Caco-2 (cell line): ENCODE measurements at regions not wholly inside any gene's neighbourhood (a gene's known extent, or its start where the extent isn't known, plus 50 kb on each side); places are given as distances from the start of the nearest gene placed in this dataset.
"Not testable (repeated sequence)": the region's sequence is repeated elsewhere in the genome, so short reads cannot be mapped to it uniquely, and the experiment has no call there.

Source experiments
- BruUV-seq: library from RNA; stranded (reverse); fragments of 400-500 nt; replicated peaks from 2 replicates; lab custom pipeline; 2021; lab: Mats Ljungman, UMichigan
- CTCF ChIA-PET: fragments of 300-600 bp; sonication (Branson Sonifier 250); formaldehyde crosslinking; loops from one replicate; lab custom pipeline; 2022; ENCODE audit warnings: antibody characterized with exemption; lab: Charles Lee
- POLR2A ChIA-PET: fragments of 300-600 bp; sonication (Branson Sonifier 250); formaldehyde crosslinking; loops from one replicate; lab custom pipeline; 2022; ENCODE audit warnings: antibody characterized with exemption; lab: Charles Lee
- DNase-seq, 2 experiments: peaks; one replicate each; pipeline versions ENCODE4 v3.0.0 to v3.0.0-alpha.2; 2020 to 2022
- H3K27me3 ChIP-seq: replicated peaks from 2 replicates; pipeline ENCODE4 v1.6.0; 2011; ENCODE audit warnings: low read length; ENCODE audit not compliant: control insufficient read depth, insufficient read depth
- H3K36me3 ChIP-seq: 2 replicates; pipeline ENCODE4 v1.5.1; 2011; ENCODE audit warnings: low read length; ENCODE audit not compliant: control insufficient read depth, insufficient read depth
- H3K4me1 ChIP-seq: fragments of 250-450 bp; sonication (Bioruptor Pico); 2 replicates; pipeline ENCODE4 v1.5.1; 2020; ENCODE audit warnings: mild to moderate bottlenecking
- H3K4me3 ChIP-seq: 2 replicates; pipeline ENCODE4 v1.5.1; 2011; ENCODE audit warnings: low read depth, mild to moderate bottlenecking, control low read depth, low read length
- H3K9me3 ChIP-seq: fragments of 250-450 bp; sonication (Bioruptor Pico); 2 replicates; pipeline ENCODE4 v1.5.1; 2020; ENCODE audit warnings: mild to moderate bottlenecking, moderate library complexity
- H3K27ac Mint-ChIP-seq: one replicate; pipeline ENCODE4 v1.8.0; 2022; ENCODE audit warnings: mixed read lengths; ENCODE audit not compliant: unreplicated experiment
- H3K27me3 Mint-ChIP-seq: one replicate; pipeline ENCODE4 v1.8.0; 2022; ENCODE audit warnings: mixed read lengths; ENCODE audit not compliant: insufficient read depth, unreplicated experiment
- H3K36me3 Mint-ChIP-seq: one replicate; pipeline ENCODE4 v1.8.0; 2022; ENCODE audit warnings: mild to moderate bottlenecking, mixed read lengths; ENCODE audit not compliant: insufficient read depth, unreplicated experiment
- H3K4me1 Mint-ChIP-seq: one replicate; pipeline ENCODE4 v1.8.0; 2022; ENCODE audit warnings: low read depth, mixed read lengths; ENCODE audit not compliant: unreplicated experiment
- H3K4me3 Mint-ChIP-seq: one replicate; pipeline ENCODE4 v1.8.0; 2022; ENCODE audit warnings: mild to moderate bottlenecking, moderate library complexity, mixed read lengths; ENCODE audit not compliant: unreplicated experiment
- H3K9me3 Mint-ChIP-seq: one replicate; pipeline ENCODE4 v1.8.0; 2022; ENCODE audit warnings: mixed read lengths; ENCODE audit not compliant: unreplicated experiment
- intact Hi-C: fragments of 100-400 bp; cut with micrococcal nuclease; formaldehyde crosslinking; loops from one replicate; pipeline ENCODE4 v1.10.0; 2022; ENCODE audit not compliant: unreplicated experiment
- TF ChIP-seq, protein P1 (sequence below), 2 experiments: fragments of 200-600 bp in 1 of 2; IDR thresholded peaks; 1 replicate in 1 of 2; 2 replicates in 1 of 2; pipeline versions ENCODE4 v1.5.1 to v1.8.0; 2011 to 2022; ENCODE audit warnings: antibody characterized with exemption in 1 of 2, control low read depth in 1 of 2, inconsistent platforms in 1 of 2, low read depth in 1 of 2, low read length in 1 of 2, mild to moderate bottlenecking in 1 of 2, moderate library complexity in 1 of 2; ENCODE audit not compliant: insufficient read depth in 1 of 2, severe bottlenecking in 1 of 2, unreplicated experiment in 1 of 2

DNA sequence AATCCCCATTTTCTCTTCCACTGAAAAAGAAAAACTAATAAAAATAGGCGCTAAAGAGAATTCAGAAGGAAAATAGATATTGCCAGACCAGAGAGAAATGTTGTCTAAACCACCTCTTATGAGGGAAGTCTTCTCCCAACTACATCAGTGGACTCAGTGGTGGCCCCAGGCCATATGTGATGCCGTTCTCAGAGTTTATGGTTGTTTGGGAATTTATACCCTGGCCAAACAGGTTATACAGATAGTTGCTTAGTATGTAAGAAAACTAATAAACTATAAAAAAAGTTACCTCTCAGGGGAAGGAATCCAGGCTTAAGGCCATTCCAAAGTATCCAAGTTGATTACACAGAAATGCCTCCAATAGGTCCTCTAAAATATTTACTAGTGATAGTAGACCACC lies 103.4 kb upstream of the RBM19 start:
- TF ChIP-seq, protein P1, sequence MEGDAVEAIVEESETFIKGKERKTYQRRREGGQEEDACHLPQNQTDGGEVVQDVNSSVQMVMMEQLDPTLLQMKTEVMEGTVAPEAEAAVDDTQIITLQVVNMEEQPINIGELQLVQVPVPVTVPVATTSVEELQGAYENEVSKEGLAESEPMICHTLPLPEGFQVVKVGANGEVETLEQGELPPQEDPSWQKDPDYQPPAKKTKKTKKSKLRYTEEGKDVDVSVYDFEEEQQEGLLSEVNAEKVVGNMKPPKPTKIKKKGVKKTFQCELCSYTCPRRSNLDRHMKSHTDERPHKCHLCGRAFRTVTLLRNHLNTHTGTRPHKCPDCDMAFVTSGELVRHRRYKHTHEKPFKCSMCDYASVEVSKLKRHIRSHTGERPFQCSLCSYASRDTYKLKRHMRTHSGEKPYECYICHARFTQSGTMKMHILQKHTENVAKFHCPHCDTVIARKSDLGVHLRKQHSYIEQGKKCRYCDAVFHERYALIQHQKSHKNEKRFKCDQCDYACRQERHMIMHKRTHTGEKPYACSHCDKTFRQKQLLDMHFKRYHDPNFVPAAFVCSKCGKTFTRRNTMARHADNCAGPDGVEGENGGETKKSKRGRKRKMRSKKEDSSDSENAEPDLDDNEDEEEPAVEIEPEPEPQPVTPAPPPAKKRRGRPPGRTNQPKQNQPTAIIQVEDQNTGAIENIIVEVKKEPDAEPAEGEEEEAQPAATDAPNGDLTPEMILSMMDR (IDR thresholded peaks at IDR 0.05; ENCODE audit: insufficient read depth in 1 of 2, low read depth in 1 of 2, low read length in 1 of 2, severe bottlenecking in 1 of 2, unreplicated experiment in 1 of 2) = no peak
- H3K4me1 Mint-ChIP-seq = no peaks in the 10 kb centered on the region
- BruUV-seq = no TSS peak
- ChIA-PET CTCF (no interaction called here), POLR2A (no interaction called here)
- Histone ChIP-seq H3K9me3 (no peaks in the 10 kb centered on the region), H3K36me3 (no peaks in the 10 kb centered on the region), H3K4me1 (no peaks in the 10 kb centered on the region), H3K27me3 (no peaks in the 10 kb centered on the region), H3K4me3 (no peak overlapping the region)
- no peak overlapping the region for H3K27ac Mint-ChIP-seq
- peaks cover 10% of the 10 kb centered on the region for H3K27me3 Mint-ChIP-seq
- no peaks in the 10 kb centered on the region for H3K9me3 Mint-ChIP-seq
- no peak for DNase-seq
- H3K36me3 Mint-ChIP-seq = no peaks in the 10 kb centered on the region
- intact Hi-C loops = no loop called here
- no peak overlapping the region for H3K4me3 Mint-ChIP-seq

DNA sequence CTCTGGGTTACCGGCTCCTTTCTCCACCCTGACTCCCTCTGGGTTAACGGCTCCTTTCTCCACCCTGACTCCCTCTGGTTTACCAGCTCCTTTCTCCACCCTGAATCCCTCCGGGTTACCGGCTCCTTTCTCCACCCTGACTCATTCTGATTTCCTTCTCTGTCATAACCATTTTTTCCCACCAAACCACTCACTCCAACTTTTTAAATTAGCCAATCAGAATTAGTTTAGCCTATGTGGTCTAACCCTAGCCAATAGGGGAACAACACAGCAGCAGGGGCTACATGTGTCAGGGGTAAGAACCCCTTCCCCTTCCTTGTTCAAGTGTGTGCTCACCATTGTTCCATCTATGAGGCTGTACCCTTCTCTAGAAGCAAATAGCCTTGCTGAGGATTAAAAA lies 98.4 kb upstream of the RBM19 start:
- no peak for DNase-seq
- Histone ChIP-seq H3K27me3 (no peaks in the 10 kb centered on the region), H3K4me1 (no peaks in the 10 kb centered on the region), H3K36me3 (no peaks in the 10 kb centered on the region), H3K9me3 (peaks cover 6% of the 10 kb centered on the region; the same call in 1 of the 2 replicates), H3K4me3 (no peak overlapping the region)
- intact Hi-C loops = no loop called here
- ChIA-PET CTCF (interaction anchor here (1.2 kb wide), 1 partner anchor 11 kb away, joined by 3 read pairs; no protein-coding TSS in a partner anchor), POLR2A (no interaction called here)
- Mint-ChIP-seq H3K4me1 (no peaks in the 10 kb centered on the region), H3K9me3 (no peaks in the 10 kb centered on the region), H3K27ac (no peak overlapping the region), H3K27me3 (peaks cover 6% of the 10 kb centered on the region), H3K4me3 (no peak overlapping the region), H3K36me3 (no peaks in the 10 kb centered on the region)
- no TSS peak for BruUV-seq
- TF ChIP-seq, protein P1 (IDR thresholded peaks at IDR 0.05; ENCODE audit: insufficient read depth in 1 of 2, low read depth in 1 of 2, low read length in 1 of 2, severe bottlenecking in 1 of 2, unreplicated experiment in 1 of 2) = no peak

DNA sequence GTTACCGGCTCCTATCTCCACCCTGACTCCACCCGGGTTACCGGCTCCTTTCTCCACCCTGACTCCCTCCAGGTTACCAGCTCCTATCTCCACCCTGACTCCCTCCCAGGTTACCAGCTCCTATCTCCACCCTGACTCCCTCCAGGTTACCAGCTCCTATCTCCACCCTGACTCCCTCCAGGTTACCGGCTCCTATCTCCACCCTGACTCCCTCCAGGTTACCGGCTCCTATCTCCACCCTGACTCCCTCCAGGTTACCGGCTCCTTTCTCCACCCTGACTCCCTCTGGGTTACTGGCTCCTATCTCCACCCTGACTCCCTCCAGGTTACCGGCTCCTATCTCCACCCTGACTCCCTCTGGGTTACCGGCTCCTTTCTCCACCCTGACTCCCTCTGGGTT lies 97.9 kb upstream of the RBM19 start:
- H3K9me3 ChIP-seq, H3K27me3 Mint-ChIP-seq, POLR2A ChIA-PET, H3K4me3 ChIP-seq, H3K4me3 Mint-ChIP-seq, H3K27me3 ChIP-seq, H3K4me1 ChIP-seq, H3K36me3 Mint-ChIP-seq, BruUV-seq, intact Hi-C loops, H3K9me3 Mint-ChIP-seq, DNase-seq, H3K4me1 Mint-ChIP-seq, H3K27ac Mint-ChIP-seq, H3K36me3 ChIP-seq: not testable (repeated sequence)
- CTCF ChIA-PET = interaction anchor here (1.2 kb wide), 1 partner anchor 11 kb away, joined by 3 read pairs; no protein-coding TSS in a partner anchor

DNA sequence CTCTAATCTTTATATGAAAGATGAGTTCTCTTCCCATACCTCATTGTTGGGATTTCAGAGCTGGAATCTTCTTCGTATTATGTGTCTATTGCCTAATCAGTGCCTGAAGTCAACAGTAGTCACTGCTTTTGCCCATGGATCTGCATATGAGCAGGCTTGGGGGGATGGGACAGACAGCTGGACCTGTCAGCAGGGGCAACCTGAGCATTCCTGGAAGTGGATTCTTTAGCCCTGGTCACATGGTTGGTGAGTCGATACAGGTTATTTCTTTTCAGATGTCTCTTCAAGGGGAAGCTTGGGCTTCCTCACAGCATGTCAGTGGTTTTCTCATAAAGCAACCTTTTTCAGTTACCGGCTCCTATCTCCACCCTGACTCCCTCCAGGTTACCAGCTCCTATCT lies 97.3 kb upstream of the RBM19 start:
- no peak overlapping the region for H3K4me3 ChIP-seq
- intact Hi-C loops = no loop called here
- DNase-seq = no peak
- H3K27me3 ChIP-seq = no peaks in the 10 kb centered on the region
- CTCF ChIA-PET = no interaction called here
- Mint-ChIP-seq H3K27me3 (peaks cover 6% of the 10 kb centered on the region), H3K27ac (no peak overlapping the region), H3K4me1 (no peaks in the 10 kb centered on the region), H3K36me3 (no peaks in the 10 kb centered on the region), H3K4me3 (no peak overlapping the region), H3K9me3 (no peaks in the 10 kb centered on the region)
- H3K36me3 ChIP-seq = no peaks in the 10 kb centered on the region
- POLR2A ChIA-PET = no interaction called here
- H3K4me1 ChIP-seq = no peaks in the 10 kb centered on the region
- TF ChIP-seq, protein P1 (IDR thresholded peaks at IDR 0.05; ENCODE audit: insufficient read depth in 1 of 2, low read depth in 1 of 2, low read length in 1 of 2, severe bottlenecking in 1 of 2, unreplicated experiment in 1 of 2) = no peak
- BruUV-seq = no TSS peak
- peaks cover 6% of the 10 kb centered on the region; the same call in 1 of the 2 replicates for H3K9me3 ChIP-seq

DNA sequence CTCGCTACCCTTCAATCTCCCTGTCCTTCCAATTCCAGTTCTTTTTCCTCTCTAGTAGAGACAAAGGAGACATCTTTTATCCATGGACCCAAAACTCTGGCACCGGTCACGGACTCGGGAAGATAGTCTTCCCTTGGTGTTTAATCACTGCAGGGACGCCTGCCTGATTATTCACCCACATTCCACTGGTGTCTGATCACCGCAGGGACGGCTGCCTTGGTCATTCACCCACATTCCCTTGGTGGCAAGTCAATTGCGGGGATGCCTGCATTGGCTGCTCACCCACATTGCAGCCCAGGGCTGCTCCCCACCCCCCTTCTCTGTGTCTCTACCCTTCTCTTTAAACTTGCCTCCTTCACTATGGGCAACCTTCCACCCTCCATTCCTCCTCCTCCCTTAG lies 90.2 kb upstream of the RBM19 start:
- intact Hi-C loops, DNase-seq, H3K36me3 ChIP-seq, H3K27me3 ChIP-seq, H3K4me3 Mint-ChIP-seq, H3K4me1 Mint-ChIP-seq, H3K27ac Mint-ChIP-seq, H3K27me3 Mint-ChIP-seq, H3K36me3 Mint-ChIP-seq, BruUV-seq, H3K4me1 ChIP-seq, H3K9me3 ChIP-seq, H3K4me3 ChIP-seq, POLR2A ChIA-PET, CTCF ChIA-PET: not testable (repeated sequence)
- H3K9me3 Mint-ChIP-seq = peaks cover 16% of the 10 kb centered on the region
